DMS 273 (cell line): ENCODE measurements at regions not wholly inside any gene's neighbourhood (a gene's known extent, or its start where the extent isn't known, plus 50 kb on each side); places are given as distances from the start of the nearest gene placed in this dataset.
"Not testable (repeated sequence)": the region's sequence is repeated elsewhere in the genome, so short reads cannot be mapped to it uniquely, and the experiment has no call there.

Experiments
- DNase-seq: peaks from one replicate; lab custom pipeline; 2025; ENCODE audit not compliant: unreplicated experiment; lab: John Stamatoyannopoulos, UW

GRCh38 chr2:16182841-16183240, 242.5 kb downstream of the MYCN start:
- no peak for DNase-seq

- not testable (repeated sequence) for DNase-seq
These were observed 242.0 kb downstream of the MYCN start for GRCh38 chr2:16182311-16182815.

- DNase-seq = no peak
These were observed 241.4 kb downstream of the MYCN start for GRCh38 chr2:16181741-16182090.

GRCh38 chr2:16181062-16181740, 240.9 kb downstream of the MYCN start:
- no peak for DNase-seq

- DNase-seq = no peak
These were observed 240.3 kb downstream of the MYCN start for GRCh38 chr2:16180631-16181030.

- no peak for DNase-seq
These were observed 239.5 kb downstream of the MYCN start for GRCh38 chr2:16179701-16180416.

GRCh38 chr2:16178551-16179130, 238.3 kb downstream of the MYCN start:
- no peak for DNase-seq

- no peak for DNase-seq
These were observed 237.4 kb downstream of the MYCN start for GRCh38 chr2:16177671-16178180.

- DNase-seq = no peak
These were observed 236.7 kb downstream of the MYCN start for GRCh38 chr2:16176971-16177480.

GRCh38 chr2:16175247-16175825, 235.0 kb downstream of the MYCN start:
- DNase-seq = no peak

- no peak for DNase-seq
These were observed 234.3 kb downstream of the MYCN start for GRCh38 chr2:16174693-16175045.

- no peak for DNase-seq
These were observed 233.7 kb downstream of the MYCN start for GRCh38 chr2:16173893-16174692.

GRCh38 chr2:16172324-16173175, 232.2 kb downstream of the MYCN start:
- DNase-seq = no peak

- no peak for DNase-seq
These were observed 231.1 kb downstream of the MYCN start for GRCh38 chr2:16171425-16171920.

- DNase-seq = no peak
These were observed 230.5 kb downstream of the MYCN start for GRCh38 chr2:16170675-16171424.

- DNase-seq = no peak
These were observed 229.1 kb downstream of the MYCN start for GRCh38 chr2:16169381-16169960.

GRCh38 chr2:16168506-16169264, 228.3 kb downstream of the MYCN start:
- DNase-seq = no peak
